ENCODE measurements at regions not wholly inside any gene's neighbourhood (a gene's known extent, or its start where the extent isn't known, plus 50 kb on each side); places are given as distances from the start of the nearest gene placed in this dataset.

DNA sequence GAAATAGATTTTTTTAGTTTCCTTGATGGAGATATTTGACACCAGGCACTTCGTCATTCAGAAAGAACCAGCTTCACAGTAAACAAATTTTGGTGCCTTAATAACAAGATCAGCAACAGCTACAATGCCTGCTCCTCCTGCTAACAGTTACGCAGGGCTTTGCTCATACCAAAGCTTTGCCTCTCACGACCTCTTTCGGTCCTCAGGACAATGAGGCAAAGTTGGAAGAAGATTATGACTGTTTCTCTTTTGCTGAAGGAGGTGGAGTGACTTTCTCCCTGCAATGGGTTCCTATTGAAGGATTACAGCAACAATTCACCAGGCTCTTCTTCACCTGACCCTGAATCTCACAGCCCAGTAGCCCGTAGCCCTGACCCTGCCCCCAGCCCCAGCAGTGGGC lies 440.1 kb downstream of the PREX1 start:
- no peak overlapping the region for H3K4me3 ChIP-seq (ENCODE audit: low read depth, low read length)
- TF ChIP-seq, protein P1, sequence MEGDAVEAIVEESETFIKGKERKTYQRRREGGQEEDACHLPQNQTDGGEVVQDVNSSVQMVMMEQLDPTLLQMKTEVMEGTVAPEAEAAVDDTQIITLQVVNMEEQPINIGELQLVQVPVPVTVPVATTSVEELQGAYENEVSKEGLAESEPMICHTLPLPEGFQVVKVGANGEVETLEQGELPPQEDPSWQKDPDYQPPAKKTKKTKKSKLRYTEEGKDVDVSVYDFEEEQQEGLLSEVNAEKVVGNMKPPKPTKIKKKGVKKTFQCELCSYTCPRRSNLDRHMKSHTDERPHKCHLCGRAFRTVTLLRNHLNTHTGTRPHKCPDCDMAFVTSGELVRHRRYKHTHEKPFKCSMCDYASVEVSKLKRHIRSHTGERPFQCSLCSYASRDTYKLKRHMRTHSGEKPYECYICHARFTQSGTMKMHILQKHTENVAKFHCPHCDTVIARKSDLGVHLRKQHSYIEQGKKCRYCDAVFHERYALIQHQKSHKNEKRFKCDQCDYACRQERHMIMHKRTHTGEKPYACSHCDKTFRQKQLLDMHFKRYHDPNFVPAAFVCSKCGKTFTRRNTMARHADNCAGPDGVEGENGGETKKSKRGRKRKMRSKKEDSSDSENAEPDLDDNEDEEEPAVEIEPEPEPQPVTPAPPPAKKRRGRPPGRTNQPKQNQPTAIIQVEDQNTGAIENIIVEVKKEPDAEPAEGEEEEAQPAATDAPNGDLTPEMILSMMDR (IDR thresholded peaks at IDR 0.05; ENCODE audit: low read depth, low read length, missing control alignments): no peak
- no peak for DNase-seq (ENCODE audit: low read depth)

DNA sequence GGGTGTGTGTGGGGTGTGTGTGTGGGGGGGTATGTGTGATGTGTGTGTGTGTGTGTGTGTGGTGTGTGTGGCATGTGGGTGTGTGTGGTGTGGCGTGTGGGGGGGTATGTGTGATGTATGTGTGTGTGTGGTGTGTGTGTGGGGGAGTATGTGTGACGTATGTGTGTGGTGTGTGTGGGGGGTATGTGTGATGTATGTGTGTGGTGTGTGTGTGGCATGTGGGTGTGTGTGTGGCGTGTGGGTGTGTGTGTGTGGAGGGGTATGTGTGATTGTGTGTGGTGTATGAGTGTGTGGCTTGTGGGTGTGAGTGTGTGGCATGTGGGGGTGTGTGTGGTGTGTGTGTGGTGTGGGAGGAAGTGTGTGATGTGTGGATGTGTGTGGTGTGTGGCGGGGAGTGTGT lies 442.3 kb downstream of the PREX1 start:
- TF ChIP-seq, protein P1 (IDR thresholded peaks at IDR 0.05; ENCODE audit: low read depth, low read length, missing control alignments): no peak
- H3K4me3 ChIP-seq (ENCODE audit: low read depth, low read length): no peak overlapping the region
- no peak for DNase-seq (ENCODE audit: low read depth)

DNA sequence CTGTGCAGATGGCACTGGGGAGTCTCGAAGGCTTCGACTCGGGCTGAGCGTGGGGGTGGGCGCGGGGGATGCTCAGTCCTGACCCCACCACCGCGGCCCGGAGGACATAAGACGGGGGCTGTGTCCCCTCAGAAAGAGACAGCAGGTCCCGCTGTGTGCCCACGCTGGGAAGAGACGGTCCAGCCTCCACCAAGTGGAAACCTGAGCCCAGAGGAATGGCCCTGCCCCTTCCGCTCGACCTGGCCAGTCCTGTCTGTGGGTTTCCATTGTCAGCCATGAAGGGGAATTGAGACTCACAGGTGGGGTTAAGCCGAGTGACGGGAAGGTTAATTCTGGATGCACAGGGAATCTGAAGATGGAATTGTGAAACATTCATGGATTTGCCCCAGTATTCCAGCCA lies 442.7 kb downstream of the PREX1 start:
- H3K4me3 ChIP-seq (ENCODE audit: low read depth, low read length): no peak overlapping the region
- TF ChIP-seq, protein P1 (IDR thresholded peaks at IDR 0.05; ENCODE audit: low read depth, low read length, missing control alignments): no peak
- no peak for DNase-seq (ENCODE audit: low read depth)

DNA sequence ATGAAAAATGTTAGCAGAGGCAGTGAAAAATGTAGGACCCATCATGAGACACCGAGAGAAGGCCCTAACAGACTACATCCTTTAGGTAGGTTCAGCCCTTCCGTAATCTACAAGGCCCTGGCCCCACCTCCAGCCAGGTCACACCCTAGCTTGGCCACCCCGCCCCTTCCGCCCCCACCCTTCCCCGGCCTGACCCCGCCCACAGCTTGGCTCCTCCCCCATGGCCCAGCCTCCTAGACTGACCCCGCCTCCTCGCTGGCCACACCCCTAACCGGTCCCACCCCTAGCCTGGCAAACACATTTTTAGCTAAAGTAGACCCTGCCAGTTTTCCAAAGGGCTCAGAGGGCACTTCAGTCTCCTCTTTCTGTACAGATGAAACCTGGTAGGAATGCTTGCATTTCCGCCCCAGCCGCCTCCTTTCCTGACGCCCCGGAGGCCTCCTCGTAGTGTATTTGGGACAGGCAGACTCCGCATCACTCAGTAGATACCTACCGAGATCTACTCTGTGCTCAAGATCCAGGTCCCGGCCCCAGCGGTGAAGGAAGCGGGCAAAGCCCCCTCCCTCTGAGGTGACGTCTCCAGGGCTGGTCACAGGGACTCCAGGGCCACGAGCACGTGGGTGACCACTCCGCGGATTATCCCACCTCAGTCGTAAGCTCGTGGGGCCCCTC lies 443.5 kb downstream of the PREX1 start:
- no peak for DNase-seq (ENCODE audit: low read depth)
- TF ChIP-seq, protein P1 (IDR thresholded peaks at IDR 0.05; ENCODE audit: low read depth, low read length, missing control alignments): no peak
- H3K4me3 ChIP-seq (ENCODE audit: low read depth, low read length): no peak overlapping the region

DNA sequence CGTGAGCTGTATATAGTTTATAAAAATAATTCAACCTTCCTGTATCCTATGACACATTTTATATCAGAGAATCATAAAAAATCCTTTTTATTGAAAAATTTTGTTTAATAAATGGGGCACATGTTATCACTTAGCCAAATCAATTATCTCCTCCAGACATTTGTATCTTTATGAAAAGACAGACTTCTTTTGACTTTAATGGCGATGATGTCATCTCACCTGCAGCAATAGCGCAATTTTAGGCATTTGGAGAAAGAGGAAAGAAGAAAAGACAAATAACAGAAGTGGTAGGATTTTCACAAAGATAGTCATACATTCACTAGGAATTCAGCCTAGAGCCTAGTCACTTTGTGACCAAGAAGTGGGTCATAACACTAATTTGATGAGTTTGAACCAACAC lies 444.5 kb downstream of the PREX1 start:
- H3K4me3 ChIP-seq (ENCODE audit: low read depth, low read length): no peak overlapping the region
- TF ChIP-seq, protein P1 (IDR thresholded peaks at IDR 0.05; ENCODE audit: low read depth, low read length, missing control alignments): no peak
- no peak for DNase-seq (ENCODE audit: low read depth)

DNA sequence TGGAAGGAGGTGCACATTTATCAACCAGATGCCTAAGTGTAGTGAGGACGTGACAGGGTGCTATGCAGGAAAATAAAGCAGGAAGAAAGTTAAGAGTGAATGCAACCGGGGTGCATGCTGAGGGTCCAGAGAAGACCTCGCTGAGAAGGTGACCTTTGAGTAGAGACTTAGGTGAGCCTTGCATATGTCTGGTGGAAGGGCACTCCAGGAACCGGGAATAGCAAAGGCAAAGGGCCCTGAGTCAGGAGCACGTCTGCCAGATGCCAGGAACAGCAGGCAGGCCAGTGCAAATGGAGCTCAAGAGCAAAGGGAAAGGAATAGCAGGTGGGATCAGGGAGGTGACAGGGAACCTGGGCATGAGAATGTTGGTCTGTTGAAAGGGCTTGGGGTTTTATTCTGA lies 445.5 kb downstream of the PREX1 start:
- TF ChIP-seq, protein P1 (IDR thresholded peaks at IDR 0.05; ENCODE audit: low read depth, low read length, missing control alignments): no peak
- no peak for DNase-seq (ENCODE audit: low read depth)
- no peak overlapping the region for H3K4me3 ChIP-seq (ENCODE audit: low read depth, low read length)

Data from GM12864 (cell line).